Mesenchymal stem cell (in vitro differentiated cells and primary cell): ENCODE measurements at regions not wholly inside any gene's neighbourhood (a gene's known extent, or its start where the extent isn't known, plus 50 kb on each side); places are given as distances from the start of the nearest gene placed in this dataset.
A peak's percentile ranks its signal among the peaks of the same experiment; 100 is the strongest.

ENCODE experiments used
- DNase-seq: peaks from one replicate; pipeline ENCODE4 v3.0.0-alpha.2; 2013
- H2AFZ ChIP-seq: one replicate; pipeline ENCODE4 v1.6.1; 2013; ENCODE audit warnings: low read depth, mild to moderate bottlenecking, control low read depth, inconsistent platforms, low read length, moderate library complexity
- H2AK5ac ChIP-seq: 2 replicates; pipeline ENCODE4 v1.6.1; 2013; ENCODE audit warnings: low read length, moderate library complexity, mild to moderate bottlenecking, inconsistent platforms; ENCODE audit not compliant: severe bottlenecking
- H2BK120ac ChIP-seq: one replicate; pipeline ENCODE4 v1.6.1; 2013; ENCODE audit warnings: low read depth, mild to moderate bottlenecking, inconsistent platforms, low read length, moderate library complexity
- H2BK12ac ChIP-seq, 2 experiments: one replicate each; pipeline ENCODE4 v1.6.1; 2013; ENCODE audit warnings: inconsistent platforms in 2 of 2, low read length in 2 of 2, mild to moderate bottlenecking in 2 of 2, moderate library complexity in 2 of 2, control low read depth in 1 of 2
- H2BK15ac ChIP-seq: one replicate; pipeline ENCODE4 v1.6.1; 2013; ENCODE audit warnings: mild to moderate bottlenecking, low read depth, inconsistent platforms; ENCODE audit not compliant: poor library complexity, severe bottlenecking
- H2BK5ac ChIP-seq: 2 replicates; pipeline ENCODE4 v1.6.1; 2013; ENCODE audit warnings: low read depth, mild to moderate bottlenecking, low read length, control low read depth, inconsistent platforms; ENCODE audit not compliant: poor library complexity, severe bottlenecking
- H3K14ac ChIP-seq, 2 experiments: one replicate each; pipeline ENCODE4 v1.6.1; 2013; ENCODE audit warnings: inconsistent platforms in 2 of 2, low read length in 2 of 2, control low read depth in 1 of 2, mild to moderate bottlenecking in 1 of 2, moderate library complexity in 1 of 2
- H3K18ac ChIP-seq, 2 experiments: one replicate each; pipeline ENCODE4 v1.6.1; 2013; ENCODE audit warnings: inconsistent platforms in 2 of 2, low read length in 2 of 2, control low read depth in 1 of 2, low read depth in 1 of 2, mild to moderate bottlenecking in 1 of 2
- H3K23ac ChIP-seq, 2 experiments: one replicate each; pipeline ENCODE4 v1.6.1; 2013; ENCODE audit warnings: inconsistent platforms in 2 of 2, low read length in 2 of 2, mild to moderate bottlenecking in 2 of 2, moderate library complexity in 2 of 2, control low read depth in 1 of 2
- H3K27ac ChIP-seq: 2 replicates; pipeline ENCODE4 v1.5.1; 2013; ENCODE audit warnings: mild to moderate bottlenecking, moderate library complexity, low read length, control low read depth, inconsistent platforms; ENCODE audit not compliant: poor library complexity, severe bottlenecking
- H3K27me3 ChIP-seq, 2 experiments: 2 replicates each; pipeline versions ENCODE4 v1.6.1 to v1.7.0; 2013; ENCODE audit warnings: low read length in 2 of 2, mild to moderate bottlenecking in 2 of 2, moderate library complexity in 2 of 2, control low read depth in 1 of 2, inconsistent platforms in 1 of 2; ENCODE audit not compliant: control insufficient read depth in 1 of 2, insufficient read depth in 1 of 2
- H3K36me3 ChIP-seq, 2 experiments: 2 replicates each; pipeline versions ENCODE4 v1.6.1 to v1.7.0; 2013; ENCODE audit warnings: low read length in 2 of 2, control low read depth in 1 of 2, inconsistent platforms in 1 of 2, low read depth in 1 of 2, mild to moderate bottlenecking in 1 of 2; ENCODE audit not compliant: insufficient read depth in 2 of 2, control insufficient read depth in 1 of 2
- H3K4ac ChIP-seq, 2 experiments: one replicate each; pipeline ENCODE4 v1.6.1; 2013; ENCODE audit warnings: inconsistent platforms in 2 of 2, low read length in 2 of 2, mild to moderate bottlenecking in 2 of 2, moderate library complexity in 2 of 2, control low read depth in 1 of 2, low read depth in 1 of 2
- H3K4me1 ChIP-seq: 2 replicates; pipeline ENCODE4 v1.6.1; 2013; ENCODE audit warnings: low read depth, low read length, control low read depth; ENCODE audit not compliant: control insufficient read depth, insufficient read depth
- H3K4me2 ChIP-seq: 2 replicates; pipeline ENCODE4 v1.6.1; 2013; ENCODE audit warnings: low read length, mild to moderate bottlenecking, inconsistent platforms; ENCODE audit not compliant: poor library complexity, severe bottlenecking
- H3K4me3 ChIP-seq, 2 experiments: 2 replicates each; pipeline versions ENCODE4 v1.5.1 to v1.7.0; 2013; ENCODE audit warnings: low read length in 2 of 2, mild to moderate bottlenecking in 2 of 2, control low read depth in 1 of 2, low read depth in 1 of 2; ENCODE audit not compliant: insufficient read depth in 1 of 2
- H3K79me1 ChIP-seq: replicated peaks from 2 replicates; pipeline ENCODE4 v1.6.1; 2013; ENCODE audit warnings: mild to moderate bottlenecking, control low read depth, low read length, inconsistent platforms; ENCODE audit not compliant: poor library complexity, severe bottlenecking
- H3K9ac ChIP-seq: 2 replicates; pipeline ENCODE4 v1.7.0; 2013; ENCODE audit warnings: mild to moderate bottlenecking, low read length, moderate library complexity
- H3K9me3 ChIP-seq: 2 replicates; pipeline ENCODE4 v1.7.0; 2013; ENCODE audit warnings: mild to moderate bottlenecking, low read length; ENCODE audit not compliant: control insufficient read depth
- H4K8ac ChIP-seq: one replicate; pipeline ENCODE4 v1.6.1; 2013; ENCODE audit warnings: inconsistent platforms, mild to moderate bottlenecking, low read length, moderate library complexity
- H4K91ac ChIP-seq: one replicate; pipeline ENCODE4 v1.6.1; 2013; ENCODE audit warnings: mild to moderate bottlenecking, low read length, inconsistent platforms
- WGBS: methylation state at CpG from one replicate; pipeline ENCODE4 v1.1.7; 2013; ENCODE audit warnings: mixed read lengths; 5-methylcytosine and 5-hydroxymethylcytosine counted together

DNA sequence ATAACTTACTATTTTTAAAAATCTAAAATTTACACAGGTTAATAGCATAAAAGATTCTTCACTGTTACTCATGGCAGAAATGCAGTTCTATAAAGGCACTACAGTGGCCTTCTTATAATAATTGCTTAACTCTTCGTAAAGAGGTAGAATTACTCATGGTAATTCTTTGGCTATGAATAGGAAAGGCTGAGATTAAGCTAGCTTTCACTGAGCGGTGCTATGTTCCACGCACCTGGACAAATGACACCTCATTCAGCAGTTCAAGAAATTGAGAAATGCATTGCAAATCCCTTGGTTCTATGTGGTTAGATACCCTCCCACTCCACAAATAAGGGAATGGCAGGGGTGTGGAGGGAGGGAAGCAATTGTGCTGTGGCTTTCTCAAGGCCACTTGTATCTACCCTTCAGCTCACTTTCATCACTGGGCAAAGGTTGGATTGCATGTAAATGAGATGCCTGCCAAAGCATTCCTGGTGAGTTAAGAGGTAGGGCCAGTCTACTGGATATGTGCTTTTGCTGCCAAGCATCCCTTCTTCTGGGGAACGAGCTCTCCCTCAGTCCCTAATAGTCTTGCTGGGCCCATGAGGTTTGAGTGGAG is 210.9 kb downstream of the TEX36 start:
- H3K4ac ChIP-seq: no peak overlapping the region
- H3K9ac ChIP-seq: no peak overlapping the region
- no peak overlapping the region for H2AFZ ChIP-seq
- no peak overlapping the region for H3K18ac ChIP-seq
- H3K4me3 ChIP-seq: no peak overlapping the region
- H2BK120ac ChIP-seq: no peak overlapping the region
- H3K4me1 ChIP-seq: no peaks in the 10 kb centered on the region
- WGBS: 84% methylated on average over 4 of the region's 4 CpGs
- no peak overlapping the region for H3K23ac ChIP-seq
- peaks cover 0 to 32% of the 10 kb centered on the region in 2 experiments for H3K27me3 ChIP-seq
- no peak overlapping the region for H2BK15ac ChIP-seq
- H3K4me2 ChIP-seq: no peak overlapping the region
- no peaks in the 10 kb centered on the region for H3K36me3 ChIP-seq
- no peak overlapping the region for H2AK5ac ChIP-seq
- H4K91ac ChIP-seq: no peak overlapping the region
- H4K8ac ChIP-seq: no peak overlapping the region
- no peak overlapping the region for H3K27ac ChIP-seq
- H3K14ac ChIP-seq: no peak overlapping the region
- no peak for DNase-seq
- no peak overlapping the region for H2BK12ac ChIP-seq
- no peaks in the 10 kb centered on the region for H3K9me3 ChIP-seq
- H3K79me1 ChIP-seq: no peaks in the 10 kb centered on the region
- H2BK5ac ChIP-seq: no peak overlapping the region

DNA sequence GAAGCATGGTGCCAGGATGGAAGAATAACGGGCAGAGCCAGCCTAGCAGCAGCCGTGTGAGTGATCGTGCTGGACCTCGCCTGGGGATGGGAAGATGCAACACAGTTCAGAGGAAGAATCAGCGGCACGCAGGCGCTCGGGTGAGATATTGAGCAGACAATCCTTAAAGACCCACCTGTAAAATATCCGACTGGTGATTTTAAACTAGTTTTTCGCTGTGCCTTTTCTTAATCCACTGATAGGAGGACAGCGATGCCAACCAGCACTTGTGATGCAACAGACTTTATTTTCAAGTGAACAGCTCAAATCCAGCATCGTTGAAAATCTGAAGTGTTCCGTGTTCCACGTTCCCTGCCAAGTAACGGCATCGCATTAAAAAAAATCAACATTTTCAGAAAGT is 214.7 kb downstream of the TEX36 start:
- Histone ChIP-seq H3K4me2 (no peak overlapping the region), H3K14ac (peak overlapping the region in 1 of 2 experiments; percentile 55), H3K4me3 (no peak overlapping the region), H3K23ac (no peak overlapping the region), H3K79me1 (no peaks in the 10 kb centered on the region), H3K9ac (no peak overlapping the region), H3K4me1 (no peaks in the 10 kb centered on the region), H4K8ac (no peak overlapping the region), H3K36me3 (no peaks in the 10 kb centered on the region), H3K27me3 (peaks cover 0 to 32% of the 10 kb centered on the region in 2 experiments), H3K9me3 (no peaks in the 10 kb centered on the region), H2AFZ (no peak overlapping the region), H2BK5ac (no peak overlapping the region), H3K18ac (no peak overlapping the region), H3K27ac (no peak overlapping the region), H2BK120ac (no peak overlapping the region), H2BK15ac (no peak overlapping the region), H3K4ac (no peak overlapping the region), H2BK12ac (no peak overlapping the region), H4K91ac (no peak overlapping the region), H2AK5ac (no peak overlapping the region)
- DNase-seq: no peak
- WGBS: 92% methylated on average over 16 of the region's 16 CpGs

DNA sequence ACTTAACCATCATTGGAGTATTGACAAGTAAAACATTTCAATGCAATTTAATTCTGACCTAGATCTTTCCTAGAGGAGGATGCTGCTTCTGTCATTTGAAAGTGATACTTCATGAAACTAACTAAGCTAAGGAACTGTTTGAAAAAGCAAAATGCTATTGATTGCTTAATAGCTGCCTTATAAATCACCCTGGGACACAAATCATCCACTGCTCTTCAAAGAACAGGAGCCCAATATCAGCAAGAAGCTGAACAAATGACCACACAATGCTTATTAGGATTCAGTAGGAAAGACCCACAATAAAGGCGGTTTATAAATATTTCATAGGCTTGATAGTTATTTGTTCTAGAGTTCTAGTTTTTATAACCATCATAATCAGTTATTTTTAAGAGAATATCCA is 216.3 kb downstream of the TEX36 start:
- DNase-seq: no peak
- Histone ChIP-seq H2AK5ac (no peak overlapping the region), H2AFZ (no peak overlapping the region), H3K79me1 (no peaks in the 10 kb centered on the region), H2BK15ac (no peak overlapping the region), H3K9ac (no peak overlapping the region), H3K27ac (no peak overlapping the region), H2BK12ac (no peak overlapping the region), H3K14ac (no peak overlapping the region), H4K91ac (no peak overlapping the region), H3K36me3 (no peaks in the 10 kb centered on the region), H4K8ac (no peak overlapping the region), H3K9me3 (no peaks in the 10 kb centered on the region), H3K4ac (no peak overlapping the region), H3K4me3 (no peak overlapping the region), H3K18ac (no peak overlapping the region), H3K27me3 (peaks cover 0 to 20% of the 10 kb centered on the region in 2 experiments), H2BK120ac (no peak overlapping the region), H3K4me1 (no peaks in the 10 kb centered on the region), H3K23ac (no peak overlapping the region), H3K4me2 (no peak overlapping the region), H2BK5ac (no peak overlapping the region)
- no CpG with 5 or more reads among the region's 1 CpG for WGBS

DNA sequence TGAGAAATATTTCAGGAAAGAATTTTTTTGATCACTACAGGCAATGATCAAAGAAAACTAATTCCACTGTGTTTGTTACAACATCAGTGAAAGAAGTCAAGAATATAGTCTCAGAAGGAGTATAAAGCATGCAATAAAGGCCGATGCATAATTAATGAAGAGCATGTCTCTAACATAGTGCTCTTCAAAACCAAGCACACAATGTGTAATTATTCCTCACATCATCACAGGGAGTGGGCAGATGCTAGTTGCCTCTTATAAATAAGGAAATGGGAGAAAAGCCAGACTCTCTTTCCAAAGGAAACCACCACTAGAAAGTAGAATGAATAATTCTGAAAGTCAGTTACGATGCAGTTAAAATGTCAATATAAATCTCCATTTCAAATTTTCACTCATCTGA is 220.1 kb downstream of the TEX36 start:
- Histone ChIP-seq H2BK15ac (no peak overlapping the region), H3K79me1 (no peaks in the 10 kb centered on the region), H4K91ac (no peak overlapping the region), H3K23ac (no peak overlapping the region), H3K14ac (no peak overlapping the region), H3K27ac (no peak overlapping the region), H3K9me3 (no peaks in the 10 kb centered on the region), H3K4me1 (no peaks in the 10 kb centered on the region), H2BK12ac (no peak overlapping the region), H4K8ac (no peak overlapping the region), H2AFZ (no peak overlapping the region), H3K27me3 (peaks cover 0 to 14% of the 10 kb centered on the region in 2 experiments), H2AK5ac (no peak overlapping the region), H3K9ac (no peak overlapping the region), H2BK5ac (no peak overlapping the region), H3K4ac (no peak overlapping the region), H3K4me2 (no peak overlapping the region), H3K4me3 (no peak overlapping the region), H3K18ac (no peak overlapping the region), H2BK120ac (no peak overlapping the region), H3K36me3 (no peaks in the 10 kb centered on the region)
- 81% methylated on average over 1 of the region's 2 CpGs for WGBS
- DNase-seq: no peak
